H9 (cell line): ENCODE measurements at regions not wholly inside any gene's neighbourhood (a gene's known extent, or its start where the extent isn't known, plus 50 kb on each side); places are given as distances from the start of the nearest gene placed in this dataset.

ENCODE experiments used
- DNase-seq: peaks from one replicate; pipeline ENCODE4 v3.0.0-alpha.2; 2017
- H2AFZ ChIP-seq: one replicate; pipeline ENCODE4 v1.6.1; 2013; ENCODE audit warnings: mild to moderate bottlenecking, low read length, control low read depth, moderate library complexity
- H2AK5ac ChIP-seq: 2 replicates; pipeline ENCODE4 v1.6.1; 2013; ENCODE audit warnings: low read length, control low read depth, mixed read lengths; ENCODE audit not compliant: insufficient read length
- H2BK120ac ChIP-seq: one replicate; pipeline ENCODE4 v1.6.1; 2013; ENCODE audit warnings: low read depth, mild to moderate bottlenecking, low read length, control low read depth, inconsistent platforms; ENCODE audit not compliant: poor library complexity, severe bottlenecking
- H2BK12ac ChIP-seq: 2 replicates; pipeline ENCODE4 v1.6.1; 2013; ENCODE audit warnings: low read length, control low read depth, mixed read lengths, low read depth; ENCODE audit not compliant: insufficient read length
- H2BK15ac ChIP-seq: 2 replicates; pipeline ENCODE4 v1.6.1; 2013; ENCODE audit warnings: low read depth, low read length, control low read depth
- H2BK20ac ChIP-seq: one replicate; pipeline ENCODE4 v1.6.1; 2013; ENCODE audit warnings: low read depth, mild to moderate bottlenecking, low read length, control low read depth, inconsistent platforms; ENCODE audit not compliant: poor library complexity, severe bottlenecking
- H2BK5ac ChIP-seq: 2 replicates; pipeline ENCODE4 v1.6.1; 2013; ENCODE audit warnings: low read length, control low read depth, mixed read lengths; ENCODE audit not compliant: insufficient read length
- H3K14ac ChIP-seq: 2 replicates; pipeline ENCODE4 v1.6.1; 2013; ENCODE audit warnings: low read length, control low read depth; ENCODE audit not compliant: insufficient read depth
- H3K18ac ChIP-seq: 2 replicates; pipeline ENCODE4 v1.6.1; 2013; ENCODE audit warnings: low read depth, mild to moderate bottlenecking, mixed read lengths, low read length, control low read depth; ENCODE audit not compliant: insufficient read length
- H3K23ac ChIP-seq: 2 replicates; pipeline ENCODE4 v1.6.1; 2013; ENCODE audit warnings: low read length, control low read depth, mixed read lengths, low read depth; ENCODE audit not compliant: insufficient read length
- H3K23me2 ChIP-seq: 2 replicates; pipeline ENCODE4 v1.6.1; 2013; ENCODE audit warnings: low read depth, mild to moderate bottlenecking, mixed read lengths, low read length, control low read depth; ENCODE audit not compliant: insufficient read length, poor library complexity, severe bottlenecking
- H3K27ac ChIP-seq: 2 replicates; pipeline ENCODE4 v1.5.1; 2013; ENCODE audit warnings: low read length, control low read depth, mixed read lengths, low read depth; ENCODE audit not compliant: insufficient read length
- H3K27me3 ChIP-seq: 2 replicates; pipeline ENCODE4 v1.6.1; 2013; ENCODE audit warnings: low read length, control low read depth, inconsistent platforms; ENCODE audit not compliant: insufficient read depth
- H3K4ac ChIP-seq: 2 replicates; pipeline ENCODE4 v1.6.1; 2013; ENCODE audit warnings: low read depth, mild to moderate bottlenecking, control low read depth, inconsistent platforms, low read length, moderate library complexity
- H3K4me1 ChIP-seq: 2 replicates; pipeline ENCODE4 v1.6.1; 2013; ENCODE audit warnings: low read length, control low read depth, inconsistent platforms; ENCODE audit not compliant: insufficient read depth
- H3K4me2 ChIP-seq: 2 replicates; pipeline ENCODE4 v1.6.1; 2013; ENCODE audit warnings: low read length, control low read depth, mixed read lengths; ENCODE audit not compliant: insufficient read length, insufficient read depth
- H3K56ac ChIP-seq: 2 replicates; pipeline ENCODE4 v1.6.1; 2013; ENCODE audit warnings: low read depth, mild to moderate bottlenecking, mixed read lengths, low read length, control low read depth; ENCODE audit not compliant: insufficient read length
- H3K79me1 ChIP-seq: 2 replicates; pipeline ENCODE4 v1.6.1; 2013; ENCODE audit warnings: low read depth, mild to moderate bottlenecking, moderate library complexity, low read length, control low read depth, inconsistent platforms; ENCODE audit not compliant: insufficient read depth, poor library complexity, severe bottlenecking
- H3K79me2 ChIP-seq: 2 replicates; pipeline ENCODE4 v1.6.1; 2013; ENCODE audit warnings: low read length, control low read depth, inconsistent platforms; ENCODE audit not compliant: insufficient read depth
- H3K9ac ChIP-seq: 2 replicates; pipeline ENCODE4 v1.6.1; 2013; ENCODE audit warnings: low read length, control low read depth, mixed read lengths; ENCODE audit not compliant: insufficient read length; ENCODE audit errors: extremely low read depth
- H3K9me3 ChIP-seq: one replicate; pipeline ENCODE4 v1.6.1; 2013; ENCODE audit warnings: low read depth, low read length, inconsistent platforms; ENCODE audit not compliant: control insufficient read depth
- H3T11ph ChIP-seq: one replicate; pipeline ENCODE4 v1.6.1; 2013; ENCODE audit warnings: mild to moderate bottlenecking, low read length, control low read depth, inconsistent platforms
- H4K20me1 ChIP-seq: one replicate; pipeline ENCODE4 v1.6.1; 2013; ENCODE audit not compliant: control insufficient read depth, insufficient read length, insufficient read depth
- H4K5ac ChIP-seq: 2 replicates; pipeline ENCODE4 v1.6.1; 2013; ENCODE audit warnings: low read depth, mild to moderate bottlenecking, mixed read lengths, low read length, control low read depth; ENCODE audit not compliant: insufficient read length
- H4K8ac ChIP-seq: replicated peaks from 2 replicates; pipeline ENCODE4 v1.6.1; 2013; ENCODE audit warnings: low read length, control low read depth, mixed read lengths, low read depth; ENCODE audit not compliant: insufficient read length
- H4K91ac ChIP-seq: 2 replicates; pipeline ENCODE4 v1.6.1; 2013; ENCODE audit warnings: low read depth, mild to moderate bottlenecking, moderate library complexity, mixed read lengths, low read length, control low read depth; ENCODE audit not compliant: insufficient read length
- H3K27ac Mint-ChIP-seq, 3 experiments: 2 replicates in 2 of 3; 3 replicates in 1 of 3; pipeline ENCODE4 v1.8.0; 2020 to 2021; ENCODE audit warnings: mixed read lengths in 3 of 3, mild to moderate bottlenecking in 1 of 3, moderate library complexity in 1 of 3
- H3K27me3 Mint-ChIP-seq: 2 replicates; pipeline ENCODE4 v1.8.0; 2021; ENCODE audit warnings: low read depth, mild to moderate bottlenecking, moderate library complexity, mixed read lengths
- H3K36me3 Mint-ChIP-seq, 3 experiments: 2 replicates in 2 of 3; 3 replicates in 1 of 3; pipeline ENCODE4 v1.8.0; 2020 to 2021; ENCODE audit warnings: low read depth in 3 of 3, mixed read lengths in 3 of 3; ENCODE audit not compliant: insufficient read depth in 1 of 3
- H3K4me1 Mint-ChIP-seq, 2 experiments: 2 replicates each; pipeline ENCODE4 v1.8.0; 2020; ENCODE audit warnings: mixed read lengths in 2 of 2
- H3K4me3 Mint-ChIP-seq, 2 experiments: 2 replicates in 1 of 2; 3 replicates in 1 of 2; pipeline ENCODE4 v1.8.0; 2020 to 2021; ENCODE audit warnings: mild to moderate bottlenecking in 2 of 2, mixed read lengths in 2 of 2, moderate library complexity in 1 of 2
- H3K9me3 Mint-ChIP-seq, 2 experiments: 2 replicates in 1 of 2; 3 replicates in 1 of 2; pipeline ENCODE4 v1.8.0; 2020; ENCODE audit warnings: mild to moderate bottlenecking in 2 of 2, mixed read lengths in 2 of 2, moderate library complexity in 1 of 2
- CTCF ChIP-seq: fragments of 200-600 bp; sonication (generic); conservative IDR thresholded peaks from 3 replicates; pipeline ENCODE4 v1.8.0; 2021; ENCODE audit warnings: antibody characterized with exemption, mild to moderate bottlenecking
- WGBS: extraction: QIAGEN DNeasy Blood & Tissue Kit; methylation state at CpG from one replicate; pipeline ENCODE4 v1.1.7; 2013; ENCODE audit warnings: missing lambda C conversion rate, low lambda C conversion rate, mixed read lengths; ENCODE audit not compliant: insufficient read length; ENCODE audit errors: extremely low coverage; 5-methylcytosine and 5-hydroxymethylcytosine counted together

GRCh38 chr13:73324842-73325722, 266.3 kb downstream of the KLF5 start:
- H4K8ac ChIP-seq: no peak overlapping the region
- Mint-ChIP-seq H3K36me3 (no peaks in the 10 kb centered on the region), H3K4me3 (no peak overlapping the region), H3K4me1 (peaks cover 12 to 13% of the 10 kb centered on the region in 2 experiments), H3K27me3 (no peaks in the 10 kb centered on the region), H3K27ac (no peak overlapping the region), H3K9me3 (no peaks in the 10 kb centered on the region)
- H3K23ac ChIP-seq: no peak overlapping the region
- no peaks in the 10 kb centered on the region for H3K79me2 ChIP-seq
- no peak overlapping the region for H3K4me2 ChIP-seq
- H4K91ac ChIP-seq: no peak overlapping the region
- H3K4ac ChIP-seq: no peak overlapping the region
- no peak overlapping the region for H4K5ac ChIP-seq
- H2BK20ac ChIP-seq: no peak overlapping the region
- H3K18ac ChIP-seq: no peak overlapping the region
- no peaks in the 10 kb centered on the region for H4K20me1 ChIP-seq
- H3T11ph ChIP-seq: no peak overlapping the region
- H3K79me1 ChIP-seq: no peaks in the 10 kb centered on the region
- WGBS: 100% methylated on average over 2 of the region's 10 CpGs
- H3K27ac ChIP-seq: no peak overlapping the region
- H2BK120ac ChIP-seq: no peak overlapping the region
- H2BK12ac ChIP-seq: no peak overlapping the region
- H3K14ac ChIP-seq: no peak overlapping the region
- H3K9me3 ChIP-seq: no peaks in the 10 kb centered on the region
- H3K9ac ChIP-seq: no peak overlapping the region
- no peak overlapping the region for H2BK15ac ChIP-seq
- H2BK5ac ChIP-seq: no peak overlapping the region
- no peaks in the 10 kb centered on the region for H3K23me2 ChIP-seq
- no peak overlapping the region for H3K56ac ChIP-seq
- no peak for DNase-seq
- no peak overlapping the region for H2AFZ ChIP-seq
- H2AK5ac ChIP-seq: no peak overlapping the region
- no peaks in the 10 kb centered on the region for H3K27me3 ChIP-seq
- peaks cover 3% of the 10 kb centered on the region; the same call in 1 of the 2 replicates for H3K4me1 ChIP-seq
- TF ChIP-seq CTCF: no peak
